ENCODE measurements at regions not wholly inside any gene's neighbourhood (a gene's known extent, or its start where the extent isn't known, plus 50 kb on each side); places are given as distances from the start of the nearest gene placed in this dataset.

- no peak for DNase-seq
- H3K27ac Mint-ChIP-seq (ENCODE audit: unreplicated experiment) = no peak overlapping the region
Measured at GRCh38 chr4:170306208-170306607, 216.5 kb upstream of the AADAT start.

GRCh38 chr4:170305627-170306026 is 215.9 kb upstream of the AADAT start:
- Histone ChIP-seq H3K9me3 (no peaks in the 10 kb centered on the region), H3K4me3 (ENCODE audit: low read depth, low read length) (no peak overlapping the region), H3K27me3 (replicated peaks; ENCODE audit: control insufficient read depth, insufficient read depth, low read length) (no peaks in the 10 kb centered on the region), H3K36me3 (ENCODE audit: control insufficient read depth, insufficient read depth, low read length) (no peaks in the 10 kb centered on the region), H3K4me1 (no peaks in the 10 kb centered on the region)
- H3K4me3 Mint-ChIP-seq (ENCODE audit: unreplicated experiment) = no peak overlapping the region
- no peaks in the 10 kb centered on the region for H3K36me3 Mint-ChIP-seq (ENCODE audit: insufficient read depth, unreplicated experiment)
- H3K4me1 Mint-ChIP-seq (ENCODE audit: low read depth, unreplicated experiment) = no peaks in the 10 kb centered on the region
- no peaks in the 10 kb centered on the region for H3K9me3 Mint-ChIP-seq (ENCODE audit: unreplicated experiment)
- intact Hi-C loops (cut with micrococcal nuclease; ENCODE audit: unreplicated experiment) = no loop called here
- BruUV-seq (replicated peaks) = no TSS peak
- peaks cover 2% of the 10 kb centered on the region for H3K27me3 Mint-ChIP-seq (ENCODE audit: insufficient read depth, unreplicated experiment)
- H3K27ac Mint-ChIP-seq (ENCODE audit: unreplicated experiment) = no peak overlapping the region
- ChIA-PET POLR2A (no interaction called here), CTCF (no interaction called here)
- DNase-seq = no peak
- no peak for TF ChIP-seq CTCF (IDR thresholded peaks at IDR 0.05; ENCODE audit: insufficient read depth in 1 of 2, low read depth in 1 of 2, low read length in 1 of 2, severe bottlenecking in 1 of 2, unreplicated experiment in 1 of 2)

More at GRCh38 chr4:170306208-170306607, 216.5 kb upstream of the AADAT start:
- no peaks in the 10 kb centered on the region for H3K27me3 ChIP-seq (replicated peaks; ENCODE audit: control insufficient read depth, insufficient read depth, low read length)
- intact Hi-C loops (cut with micrococcal nuclease; ENCODE audit: unreplicated experiment) = no loop called here
- CTCF ChIA-PET = no interaction called here
- Mint-ChIP-seq H3K4me3 (ENCODE audit: unreplicated experiment) (no peak overlapping the region), H3K9me3 (ENCODE audit: unreplicated experiment) (no peaks in the 10 kb centered on the region), H3K4me1 (ENCODE audit: low read depth, unreplicated experiment) (no peaks in the 10 kb centered on the region), H3K36me3 (ENCODE audit: insufficient read depth, unreplicated experiment) (no peaks in the 10 kb centered on the region), H3K27me3 (ENCODE audit: insufficient read depth, unreplicated experiment) (peaks cover 2% of the 10 kb centered on the region)
- POLR2A ChIA-PET = no interaction called here
- H3K9me3 ChIP-seq = no peaks in the 10 kb centered on the region
- TF ChIP-seq CTCF (IDR thresholded peaks at IDR 0.05; ENCODE audit: insufficient read depth in 1 of 2, low read depth in 1 of 2, low read length in 1 of 2, severe bottlenecking in 1 of 2, unreplicated experiment in 1 of 2) = no peak
- no peaks in the 10 kb centered on the region for H3K36me3 ChIP-seq (ENCODE audit: control insufficient read depth, insufficient read depth, low read length)
- no peaks in the 10 kb centered on the region for H3K4me1 ChIP-seq
- no peak overlapping the region for H3K4me3 ChIP-seq (ENCODE audit: low read depth, low read length)
- BruUV-seq (replicated peaks) = no TSS peak

- Mint-ChIP-seq H3K9me3 (ENCODE audit: unreplicated experiment) (peaks cover 24% of the 10 kb centered on the region), H3K4me3 (ENCODE audit: unreplicated experiment) (no peak overlapping the region), H3K27me3 (ENCODE audit: insufficient read depth, unreplicated experiment) (no peaks in the 10 kb centered on the region), H3K27ac (ENCODE audit: unreplicated experiment) (no peak overlapping the region), H3K36me3 (ENCODE audit: insufficient read depth, unreplicated experiment) (no peaks in the 10 kb centered on the region), H3K4me1 (ENCODE audit: low read depth, unreplicated experiment) (no peaks in the 10 kb centered on the region)
- Histone ChIP-seq H3K9me3 (0 out of 2 replicates have a peak, but pooled peaks cover 7% of the 10 kb centered on the region), H3K4me3 (ENCODE audit: low read depth, low read length) (no peak overlapping the region), H3K36me3 (ENCODE audit: control insufficient read depth, insufficient read depth, low read length) (no peaks in the 10 kb centered on the region), H3K27me3 (replicated peaks; ENCODE audit: control insufficient read depth, insufficient read depth, low read length) (no peaks in the 10 kb centered on the region), H3K4me1 (no peaks in the 10 kb centered on the region)
- BruUV-seq (replicated peaks) = no TSS peak
- DNase-seq = no peak
- intact Hi-C loops (cut with micrococcal nuclease; ENCODE audit: unreplicated experiment) = no loop called here
- no peak for TF ChIP-seq CTCF (IDR thresholded peaks at IDR 0.05; ENCODE audit: insufficient read depth in 1 of 2, low read depth in 1 of 2, low read length in 1 of 2, severe bottlenecking in 1 of 2, unreplicated experiment in 1 of 2)
- POLR2A ChIA-PET = no interaction called here
- CTCF ChIA-PET = no interaction called here
Measured at GRCh38 chr4:170281027-170281426, 191.3 kb upstream of the AADAT start.
